ENCODE measurements at regions not wholly inside any gene's neighbourhood (a gene's known extent, or its start where the extent isn't known, plus 50 kb on each side); places are given as distances from the start of the nearest gene placed in this dataset.
"Not testable (repeated sequence)": the region's sequence is repeated elsewhere in the genome, so short reads cannot be mapped to it uniquely, and the experiment has no call there.

GRCh38 chr3:106485802-106486201 lies 617.0 kb upstream of the CBLB start:
- no peak for FAIRE-seq

DNA sequence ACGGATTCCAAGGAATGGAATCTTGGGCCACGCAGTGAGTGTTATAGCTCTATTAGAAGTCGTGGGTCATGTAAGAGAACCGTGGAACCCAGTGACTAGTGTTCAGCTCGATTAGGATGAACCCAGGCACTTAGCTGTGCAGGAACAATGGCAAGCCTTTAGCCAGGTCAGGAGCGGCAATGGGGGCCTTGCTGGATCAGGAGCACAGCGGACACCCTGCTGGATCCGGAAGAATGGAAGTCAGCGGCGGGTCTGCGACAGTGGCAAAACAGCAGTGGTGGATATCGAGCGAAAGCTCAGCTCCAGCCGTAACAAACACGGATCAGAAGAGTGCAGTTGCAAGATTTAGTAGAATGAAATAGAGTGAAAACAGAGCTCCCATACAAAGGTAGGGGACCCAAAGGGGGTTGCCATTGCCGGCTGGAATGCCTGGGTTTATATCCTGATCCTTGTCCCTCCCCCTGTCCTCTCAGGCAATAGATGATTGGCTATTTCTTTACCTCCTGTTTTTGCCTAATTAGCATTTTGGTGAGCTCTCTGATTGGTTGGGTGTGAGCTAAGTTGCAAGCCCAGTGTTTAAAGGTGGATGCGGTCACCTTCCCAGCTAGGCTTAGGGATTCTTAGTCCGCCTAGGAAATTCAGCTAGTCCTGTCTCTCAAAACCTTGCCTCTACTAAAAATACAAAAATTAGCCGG lies 618.3 kb upstream of the CBLB start:
- not testable (repeated sequence) for FAIRE-seq

GRCh38 chr3:106488331-106488730 lies 619.5 kb upstream of the CBLB start:
- FAIRE-seq: no peak

GRCh38 chr3:106491796-106492195 lies 623.0 kb upstream of the CBLB start:
- no peak for FAIRE-seq

DNA sequence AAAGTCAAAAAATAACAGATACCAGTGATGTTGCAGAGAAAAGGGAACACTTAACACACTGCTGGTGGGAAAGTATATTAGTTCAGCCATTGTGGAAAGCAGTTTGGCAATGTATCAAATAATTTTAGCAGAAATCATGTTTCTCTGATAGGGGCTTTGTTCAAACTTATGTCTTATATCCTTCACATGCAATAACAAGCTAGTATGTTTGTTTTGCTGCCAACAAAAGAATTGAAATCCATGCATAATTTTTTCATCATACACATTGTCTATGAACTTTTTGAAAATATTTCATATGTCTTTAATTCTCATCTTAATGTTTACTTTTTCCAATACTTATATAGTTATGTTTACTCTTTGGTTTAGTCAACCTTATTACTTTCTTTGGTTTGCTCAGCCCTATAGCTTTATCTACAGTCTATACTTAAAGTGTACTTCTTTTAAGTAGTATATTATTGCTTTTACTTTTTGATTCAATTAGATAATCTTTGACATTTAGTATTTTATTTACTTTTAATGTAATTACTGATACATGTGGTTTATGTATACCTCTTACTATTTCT lies 639.6 kb upstream of the CBLB start:
- no peak for FAIRE-seq

DNA sequence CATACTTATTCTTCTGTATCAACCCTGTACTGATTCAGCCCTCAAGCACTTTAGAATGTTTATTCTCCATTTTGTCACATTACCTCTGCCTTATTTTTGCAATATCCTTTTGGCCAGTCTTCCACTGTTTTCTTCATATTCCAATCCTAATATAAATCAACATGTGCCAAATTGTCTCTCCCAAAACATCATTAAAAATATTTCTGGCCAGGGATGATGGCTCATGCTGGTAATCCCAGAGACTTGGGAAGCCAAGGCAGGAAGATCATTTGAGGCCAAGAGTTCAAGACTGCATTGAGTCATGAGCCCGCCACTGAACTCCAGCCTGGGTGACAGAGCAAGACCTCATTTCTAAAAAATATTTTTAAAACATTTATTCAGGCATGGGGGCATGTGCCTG lies 641.4 kb upstream of the CBLB start:
- FAIRE-seq: no peak

DNA sequence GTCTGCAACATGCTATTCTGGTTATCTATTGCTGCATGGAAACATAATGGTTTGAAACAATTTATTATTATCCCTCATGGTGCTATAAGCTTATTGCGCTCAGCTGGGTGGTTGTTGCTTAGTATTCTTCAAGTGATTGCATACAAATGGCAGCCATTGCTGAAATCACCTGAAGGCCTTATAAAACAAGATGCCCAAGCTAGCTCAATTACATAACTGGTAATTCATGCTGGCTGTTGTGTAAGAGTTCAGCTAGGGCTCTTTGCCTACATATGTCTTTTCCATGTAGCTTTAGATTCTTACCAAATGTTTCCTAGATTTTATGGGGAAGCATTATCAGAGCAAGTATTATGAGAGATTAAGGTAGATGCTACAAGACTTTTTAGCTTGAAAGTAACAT lies 644.0 kb upstream of the CBLB start:
- FAIRE-seq: no peak

DNA sequence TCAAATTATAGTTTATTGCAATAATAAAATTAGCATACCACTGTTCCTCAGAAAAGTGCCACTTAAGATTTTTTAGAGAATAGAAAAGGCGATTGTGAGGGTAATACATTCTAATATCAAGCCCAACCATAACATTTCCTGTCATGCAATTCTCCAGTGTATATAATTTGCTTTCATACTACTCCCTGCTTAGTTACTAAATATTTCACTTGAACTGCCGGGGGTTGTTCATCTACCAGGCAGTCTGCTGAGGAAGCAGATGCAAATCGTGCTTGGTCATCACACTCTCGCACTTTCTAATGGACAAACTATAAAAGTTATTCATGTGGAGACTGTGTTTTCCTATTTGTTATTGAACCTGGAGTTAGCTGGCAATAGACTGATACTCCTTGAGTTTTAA lies 645.6 kb upstream of the CBLB start:
- no peak for FAIRE-seq

DNA sequence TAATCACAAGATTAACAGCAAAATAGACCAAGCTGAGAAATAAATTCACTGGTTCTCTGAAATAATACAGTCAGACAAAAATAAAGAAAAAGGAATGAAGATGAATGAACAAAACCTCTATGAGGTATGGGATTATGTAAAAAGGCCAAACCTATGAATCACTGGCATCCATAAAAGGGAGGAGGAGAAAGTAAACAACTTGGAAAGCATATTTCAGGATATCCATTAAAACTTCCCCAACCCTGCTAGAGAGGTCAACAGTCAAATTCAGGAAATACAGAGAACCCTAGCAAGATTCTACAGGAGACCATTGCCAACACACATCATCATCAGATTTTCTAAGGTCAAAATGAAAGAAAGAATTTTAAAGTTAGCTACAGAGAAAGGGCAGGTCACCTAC lies 649.7 kb upstream of the CBLB start:
- no peak for FAIRE-seq

DNA sequence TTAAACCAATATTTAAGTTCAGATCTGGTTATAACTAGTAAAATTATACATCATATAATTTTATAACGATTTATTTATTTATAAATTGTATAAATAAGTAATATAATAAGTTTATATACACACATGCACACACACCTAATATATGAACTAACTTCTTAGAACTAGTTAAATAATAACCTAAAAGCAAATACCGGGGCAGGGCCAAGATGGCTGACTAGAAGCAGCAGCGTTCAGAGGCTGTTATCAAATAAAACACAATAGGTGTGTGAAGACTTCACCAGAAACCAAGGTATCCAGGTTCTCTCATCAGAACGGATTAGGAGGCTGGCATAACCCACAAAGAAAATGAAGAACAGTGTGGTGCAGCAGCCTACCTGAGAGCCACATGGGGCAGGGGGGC lies 653.6 kb upstream of the CBLB start:
- FAIRE-seq: no peak

DNA sequence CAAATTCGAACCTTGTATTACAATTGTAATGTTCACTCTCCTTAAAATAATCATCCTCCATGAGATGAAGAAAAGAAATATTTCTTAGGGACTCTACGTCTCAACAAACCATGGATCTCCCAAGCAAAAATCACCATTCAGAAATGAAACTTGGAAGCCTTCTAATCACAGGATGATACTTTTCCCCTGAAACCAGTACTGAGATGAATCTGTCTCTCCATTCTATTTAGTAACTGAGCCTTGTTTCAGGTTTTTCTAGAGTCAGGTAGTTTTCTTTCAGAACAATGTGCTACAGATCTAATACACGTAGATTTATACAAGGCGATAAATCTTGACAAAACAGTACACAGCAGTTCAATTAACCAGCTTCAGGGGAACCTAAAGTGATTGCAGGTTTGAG lies 660.1 kb upstream of the CBLB start:
- FAIRE-seq: no peak

DNA sequence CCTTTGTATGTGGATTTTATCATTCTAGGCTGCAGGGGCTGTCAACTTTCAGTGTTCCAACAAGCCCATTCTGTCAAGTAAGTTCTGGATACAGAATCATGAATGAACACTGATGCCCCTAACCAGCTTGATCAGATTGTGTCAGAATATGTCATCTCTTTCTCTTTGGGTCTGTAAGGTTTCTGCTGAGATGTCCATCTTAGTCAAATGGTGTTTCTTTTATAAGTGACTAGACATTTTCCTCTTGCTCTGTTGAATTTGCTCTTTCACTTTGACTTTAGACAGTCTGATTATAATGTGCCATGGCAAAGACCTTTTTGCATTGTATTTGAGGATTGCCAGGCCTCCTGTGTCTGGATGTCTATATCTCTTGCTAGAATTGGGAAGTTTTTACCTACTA lies 660.9 kb upstream of the CBLB start:
- FAIRE-seq: no peak

DNA sequence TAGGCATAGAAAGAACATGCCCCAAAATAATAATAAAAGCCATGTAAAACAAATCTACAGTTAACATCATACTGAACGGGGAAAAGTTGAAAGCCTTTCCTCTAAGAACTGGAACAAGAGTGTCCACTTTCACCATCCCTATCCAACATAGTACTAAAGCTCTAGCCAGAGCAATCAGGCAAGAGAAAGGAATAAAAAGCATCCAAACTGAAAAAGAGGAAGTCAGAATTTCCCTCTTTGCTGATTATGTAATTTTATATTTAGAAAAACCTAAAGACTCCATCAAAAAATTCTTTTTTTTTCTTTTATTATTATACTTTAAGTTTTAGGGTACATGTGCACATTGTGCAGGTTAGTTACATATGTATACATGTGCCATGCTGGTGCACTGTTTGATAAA lies 661.6 kb upstream of the CBLB start:
- no peak for FAIRE-seq

DNA sequence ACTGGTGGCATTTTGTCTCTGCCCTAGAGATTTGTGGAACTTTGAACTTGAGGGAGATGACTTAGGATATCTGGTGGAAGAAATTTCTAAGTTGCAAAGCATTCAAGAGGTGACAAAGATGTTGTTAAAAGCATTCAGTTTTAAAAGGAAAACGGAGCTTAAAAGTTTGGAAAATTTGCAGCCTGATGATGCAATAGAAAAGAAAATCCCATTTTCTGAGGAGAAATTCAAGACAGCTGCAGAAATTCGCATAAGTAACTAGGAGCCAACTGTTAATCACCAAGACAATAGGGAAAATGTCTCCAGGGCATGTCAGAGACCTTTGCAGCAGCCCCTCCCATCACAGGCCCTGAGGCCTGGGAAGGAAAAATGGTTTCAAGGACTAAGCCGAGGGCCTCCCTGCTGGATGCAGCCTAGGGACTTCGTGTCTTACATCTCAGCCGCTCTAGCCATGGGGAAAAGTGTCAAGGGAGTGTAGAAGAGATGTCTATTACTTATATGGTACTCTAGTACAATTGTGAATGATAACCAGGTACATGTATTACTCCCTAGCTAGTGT lies 663.0 kb upstream of the CBLB start:
- not testable (repeated sequence) for FAIRE-seq

DNA sequence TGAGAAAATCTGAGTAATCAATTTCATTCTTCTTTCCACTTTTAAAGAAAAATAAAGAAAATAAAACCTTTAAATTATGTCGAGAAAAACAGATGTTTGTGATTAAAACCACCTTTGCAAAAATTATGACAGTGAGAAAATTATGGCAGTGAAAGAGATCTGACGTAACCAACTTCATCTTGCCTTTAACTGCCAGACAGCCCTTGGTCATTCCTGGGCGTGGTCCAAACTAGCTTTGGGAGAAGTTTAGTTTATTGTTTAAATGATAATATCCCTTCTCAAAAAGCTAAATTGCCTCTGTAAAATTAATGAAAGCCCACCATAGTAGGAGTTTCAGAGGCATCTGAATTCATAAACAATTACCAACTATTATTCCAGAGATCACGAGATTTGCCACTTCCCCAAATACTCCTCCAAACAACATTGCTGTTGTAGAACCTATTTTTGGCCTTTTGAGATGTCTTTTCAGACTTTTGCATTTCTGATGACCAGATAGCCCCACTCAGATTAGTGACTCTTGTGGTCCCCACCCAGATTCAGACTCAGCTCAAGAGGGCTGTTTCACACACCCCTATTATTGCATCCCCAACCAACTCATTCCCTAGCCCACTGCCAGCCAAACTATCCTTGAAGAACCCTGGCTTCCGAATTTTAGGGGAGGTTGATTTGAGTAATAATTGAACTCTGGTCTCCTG lies 664.4 kb upstream of the CBLB start:
- no peak for FAIRE-seq

- FAIRE-seq: no peak
These were observed 665.0 kb upstream of the CBLB start for GRCh38 chr3:106533788-106534160.

DNA sequence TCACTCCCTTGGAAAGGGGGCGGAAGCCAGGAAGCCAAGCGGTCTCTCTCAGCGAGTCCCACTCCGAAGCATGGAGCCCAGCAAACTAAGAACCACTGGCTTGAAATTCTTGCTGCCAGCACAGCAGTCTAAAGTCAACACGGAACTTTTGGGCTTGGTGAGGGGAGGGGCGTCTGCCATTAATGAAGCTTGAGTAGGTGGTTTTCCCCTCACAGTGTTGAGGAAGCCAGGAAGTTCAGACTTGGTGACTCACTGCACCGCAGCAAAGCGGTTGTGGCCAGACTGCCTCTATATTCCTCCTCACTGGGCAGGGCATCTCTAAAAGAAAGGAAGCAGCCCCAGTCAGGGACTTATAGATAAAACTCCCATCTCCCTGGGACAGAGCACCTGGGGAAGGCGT lies 665.4 kb upstream of the CBLB start:
- FAIRE-seq: no peak

GRCh38 chr3:106540743-106541142 lies 671.9 kb upstream of the CBLB start:
- FAIRE-seq: no peak

DNA sequence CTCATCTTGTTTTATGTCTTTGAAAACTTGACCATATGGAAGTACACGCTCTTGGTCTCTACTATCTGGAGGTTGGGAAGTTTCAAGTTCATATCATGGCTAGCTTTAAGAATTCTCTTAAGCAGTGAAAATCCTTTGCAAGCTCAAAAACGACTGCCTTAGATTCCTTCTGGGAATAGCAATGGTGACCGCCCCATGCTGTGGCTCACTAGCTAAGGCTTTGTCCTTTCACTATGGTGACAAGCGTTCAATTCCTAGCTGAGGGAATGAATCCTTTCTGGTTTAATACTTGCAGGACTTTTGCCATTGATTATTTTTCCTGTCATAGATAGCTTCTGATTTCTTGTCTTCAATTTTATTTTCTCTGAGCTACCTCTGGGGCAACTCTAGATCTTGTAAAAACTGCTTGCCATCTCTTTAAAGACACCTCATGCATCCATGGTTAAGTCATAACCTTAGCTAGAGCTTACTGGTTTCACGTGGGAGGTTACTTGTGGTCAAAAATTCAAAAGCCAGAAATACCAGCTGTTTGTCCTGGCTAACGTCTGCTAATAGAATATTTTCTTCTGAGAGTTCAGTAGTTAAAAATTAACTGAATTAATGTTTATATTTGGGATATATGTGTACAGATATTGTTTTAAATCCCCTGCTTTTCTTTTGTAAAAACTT lies 673.4 kb upstream of the CBLB start:
- FAIRE-seq: no peak

DNA sequence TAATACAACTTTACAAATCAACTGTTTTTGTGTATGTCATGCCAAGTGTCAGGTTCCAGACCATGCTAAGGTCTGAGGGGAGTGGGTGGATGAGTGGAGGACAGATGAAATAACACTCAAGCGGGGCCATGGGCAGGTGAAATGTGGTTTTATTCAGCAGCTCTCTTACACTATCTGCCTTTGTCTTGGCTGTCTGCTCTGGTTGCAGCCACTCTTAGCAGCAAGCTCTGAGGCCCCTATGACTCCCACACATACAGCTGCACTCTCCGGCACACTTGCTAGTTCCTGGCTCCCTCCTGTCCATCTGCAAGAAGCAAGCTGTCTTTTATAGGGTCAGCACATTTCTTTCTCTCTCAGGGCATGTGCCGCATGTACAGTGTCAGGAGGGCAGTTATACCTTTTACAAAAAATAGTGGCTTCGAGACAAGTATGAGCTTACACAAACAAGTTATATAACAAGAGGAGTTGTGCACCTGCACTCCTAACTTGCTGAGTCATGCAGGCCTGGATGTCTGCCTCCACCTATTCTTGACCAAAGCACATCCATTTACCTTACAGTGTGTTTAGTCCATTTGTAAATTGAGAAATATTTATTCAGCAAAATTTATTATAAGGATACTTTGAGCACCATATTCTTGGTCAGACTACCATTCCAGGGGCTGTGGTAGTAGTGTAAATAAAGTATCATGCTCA lies 683.7 kb upstream of the CBLB start:
- no peak for FAIRE-seq

DNA sequence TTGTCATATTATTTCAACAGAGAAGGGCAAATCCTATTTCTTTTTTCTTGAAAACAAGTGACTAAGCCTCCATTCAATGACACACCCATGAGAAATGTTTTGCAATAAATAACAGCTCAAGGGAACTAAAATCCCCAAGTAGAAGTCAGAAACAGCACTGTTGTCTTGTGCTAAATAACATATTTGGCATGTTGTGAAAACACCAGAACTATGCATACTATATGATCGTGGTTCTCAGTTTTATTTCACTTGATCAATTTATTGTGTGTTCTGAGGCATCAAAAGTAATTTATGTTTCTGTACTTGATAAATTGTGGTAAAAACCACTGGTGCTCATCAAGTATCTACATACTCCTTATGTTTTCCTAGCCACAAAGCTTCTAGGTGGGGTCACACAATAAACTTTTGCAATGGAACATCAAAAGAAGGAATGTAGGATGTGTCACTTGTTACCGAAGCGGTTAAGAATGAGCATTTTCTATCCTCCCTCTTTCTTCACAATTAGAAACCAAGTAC lies 691.7 kb upstream of the CBLB start:
- no peak for FAIRE-seq

- FAIRE-seq: no peak
These were observed 697.5 kb upstream of the CBLB start for GRCh38 chr3:106566277-106566676.

DNA sequence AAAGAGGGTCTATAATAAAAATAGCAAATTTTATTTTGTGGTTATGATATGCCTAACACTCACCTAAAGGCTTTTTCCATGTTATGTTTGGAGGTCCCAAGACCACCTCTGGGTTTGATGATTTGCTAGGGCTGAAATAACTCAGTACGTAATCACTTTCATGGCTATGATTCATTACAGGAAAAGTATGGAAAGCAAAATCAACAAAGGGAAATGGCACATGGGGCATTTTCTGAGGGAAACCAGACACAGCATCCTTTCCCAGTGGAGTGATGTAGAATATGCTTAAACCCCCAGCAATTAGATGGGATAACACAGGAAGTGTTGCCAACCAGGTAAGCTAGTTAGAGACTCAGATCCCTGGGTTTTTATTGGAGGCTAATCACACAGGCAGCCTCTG lies 701.6 kb upstream of the CBLB start:
- no peak for FAIRE-seq

All from A204.1 (cell line).